Hematopoietic multipotent progenitor cell (in vitro differentiated cells): ENCODE measurements at regions not wholly inside any gene's neighbourhood (a gene's known extent, or its start where the extent isn't known, plus 50 kb on each side); places are given as distances from the start of the nearest gene placed in this dataset.
"Not testable (repeated sequence)": the region's sequence is repeated elsewhere in the genome, so short reads cannot be mapped to it uniquely, and the experiment has no call there.

ENCODE experiments used
- DNase-seq, 3 donors: peaks; one replicate each; pipeline ENCODE4 v3.0.0-alpha.2; 2011 to 2015; ENCODE audit warnings: low read depth in 2 of 3, low spot score in 2 of 3

DNA sequence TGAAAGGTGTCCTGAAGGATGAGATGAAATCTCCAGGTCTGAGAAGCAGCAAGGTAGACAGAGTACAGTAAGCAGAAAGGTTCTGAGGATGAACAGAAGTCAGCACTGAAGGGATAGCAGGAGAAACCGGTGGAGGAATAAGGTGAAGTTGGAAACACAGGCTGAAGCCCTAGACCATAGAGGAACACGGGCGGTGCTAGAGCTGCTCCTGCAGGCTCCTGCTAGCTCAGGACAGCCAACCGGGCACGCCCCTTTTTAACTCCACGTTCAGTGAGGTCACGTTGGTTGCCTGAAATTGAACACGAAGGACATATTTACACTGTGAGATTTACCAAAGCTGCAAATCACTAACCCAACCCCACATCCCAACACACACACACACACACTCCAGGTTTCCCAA is 1886.4 kb upstream of the AGA start:
- DNase-seq: no peak

DNA sequence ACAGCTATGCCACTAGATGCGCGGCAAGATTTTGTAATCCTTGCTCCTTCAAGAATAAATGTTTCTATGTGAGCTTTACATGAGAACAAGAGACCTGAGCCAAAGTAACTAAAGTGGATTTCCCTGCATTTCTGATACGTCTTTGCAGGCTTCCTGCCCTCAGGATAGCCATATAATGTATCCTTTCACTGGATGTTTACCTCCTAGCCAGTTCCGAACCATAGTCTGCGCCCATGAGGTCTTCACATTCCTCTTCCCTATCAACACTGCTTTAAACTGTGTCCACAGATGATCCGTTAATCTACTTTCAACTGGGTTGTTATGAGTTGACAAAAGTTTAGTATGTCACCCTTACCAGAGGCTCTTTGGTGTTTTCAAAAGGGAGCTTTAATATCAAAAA is 1889.1 kb upstream of the AGA start:
- DNase-seq: no peak

GRCh38 chr4:179344861-179345260 is 1902.6 kb upstream of the AGA start:
- no peak for DNase-seq

GRCh38 chr4:179352221-179352620 is 1910.0 kb upstream of the AGA start:
- no peak for DNase-seq

DNA sequence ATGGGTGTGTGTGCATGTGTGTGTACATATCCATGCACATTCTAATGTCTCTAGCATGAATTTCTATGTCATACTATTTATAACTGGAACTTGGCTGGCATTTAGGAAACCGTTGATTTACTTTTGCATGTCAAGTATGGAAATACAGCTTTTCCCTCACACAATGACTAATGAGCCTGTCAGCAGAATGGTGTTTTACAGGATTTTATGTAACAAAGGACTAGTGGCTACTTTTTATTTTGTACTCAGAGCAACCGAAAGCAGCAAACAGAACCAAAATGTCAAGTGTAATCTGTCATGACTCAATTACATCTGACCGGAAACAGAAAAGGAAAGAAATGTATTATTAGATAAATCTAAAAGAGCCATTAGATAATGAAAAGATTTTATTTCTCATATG is 1911.5 kb upstream of the AGA start:
- peak in 2 of 3 donors; percentile 5 to 34 for DNase-seq

- no peak for DNase-seq
Measured at GRCh38 chr4:179361978-179362486, 1919.8 kb upstream of the AGA start.

DNA sequence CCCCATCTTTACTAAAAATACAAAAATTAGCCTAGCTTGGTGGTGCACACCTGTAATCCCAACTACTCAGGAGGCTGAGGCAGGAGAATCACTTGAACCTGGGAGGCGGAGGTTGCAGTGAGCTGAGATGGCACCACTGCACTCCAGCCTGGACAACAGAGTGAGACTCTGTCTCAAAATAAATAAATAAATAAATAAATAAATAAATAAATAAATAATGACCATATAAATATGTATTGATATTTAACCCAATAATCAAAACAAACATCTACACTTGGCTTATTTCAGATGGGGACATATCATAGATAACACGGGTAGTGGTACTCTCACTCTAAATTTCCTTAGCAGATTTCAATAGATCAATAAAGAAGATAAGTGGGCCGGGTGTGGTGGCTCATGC is 1923.7 kb upstream of the AGA start:
- not testable (repeated sequence) for DNase-seq

DNA sequence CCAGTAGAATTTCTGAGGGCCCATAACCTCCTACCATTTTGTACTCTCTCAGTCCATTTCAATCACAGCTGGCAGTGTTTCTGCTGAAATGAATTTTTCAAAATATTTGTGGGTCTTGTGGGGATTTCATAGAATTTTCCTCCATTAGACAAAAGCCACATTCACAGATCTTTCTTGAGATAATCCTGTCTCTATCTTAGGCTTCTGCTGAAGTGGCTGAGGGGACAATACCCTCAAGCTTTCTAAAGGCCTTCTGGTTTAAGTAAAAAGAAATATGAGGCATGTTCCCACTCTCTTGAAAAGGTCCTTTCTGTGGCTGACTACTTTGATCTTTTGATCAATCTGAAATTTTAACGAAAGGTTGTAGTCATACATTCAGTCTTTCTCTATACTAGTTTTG is 1930.0 kb upstream of the AGA start:
- no peak for DNase-seq

DNA sequence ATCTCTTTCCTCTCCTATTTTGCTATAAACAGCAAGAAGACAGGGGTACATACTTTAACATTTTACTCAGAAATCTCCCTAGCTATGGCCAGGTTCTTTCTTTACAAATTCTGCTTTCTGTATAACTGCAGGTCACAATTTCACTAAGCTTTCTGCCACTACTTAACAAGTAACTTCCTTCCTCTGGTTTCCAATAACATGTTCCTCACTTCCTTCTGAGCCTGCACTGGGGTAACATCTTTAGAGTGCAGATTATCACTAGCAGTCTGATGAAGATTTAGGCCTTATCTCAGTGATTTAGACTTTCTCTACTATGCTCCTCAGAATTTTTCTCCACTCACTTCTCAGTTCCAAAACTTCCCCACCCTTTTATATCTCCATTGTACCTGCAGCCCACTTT is 1930.5 kb upstream of the AGA start:
- DNase-seq: peak in 1 of 3 donors; percentile 31

DNA sequence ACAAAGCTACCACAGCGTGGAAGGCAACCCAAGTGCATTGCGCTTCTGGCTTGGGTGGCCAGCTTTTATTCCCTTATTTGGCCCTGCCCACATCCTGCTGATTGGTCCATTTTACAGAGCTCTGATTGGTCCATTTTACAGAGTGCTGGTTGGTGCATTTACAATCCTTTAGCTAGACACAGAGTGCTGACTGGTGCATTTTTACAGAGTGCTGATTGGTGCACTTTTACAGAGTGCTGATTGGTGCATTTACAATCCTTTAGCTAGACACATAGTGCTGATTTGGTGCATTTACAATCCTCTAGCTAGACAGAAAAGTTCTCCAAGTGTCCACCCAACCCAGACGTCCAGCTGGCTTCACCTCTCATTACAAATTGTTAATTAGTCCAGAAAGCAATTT is 1936.6 kb upstream of the AGA start:
- DNase-seq: not testable (repeated sequence)

DNA sequence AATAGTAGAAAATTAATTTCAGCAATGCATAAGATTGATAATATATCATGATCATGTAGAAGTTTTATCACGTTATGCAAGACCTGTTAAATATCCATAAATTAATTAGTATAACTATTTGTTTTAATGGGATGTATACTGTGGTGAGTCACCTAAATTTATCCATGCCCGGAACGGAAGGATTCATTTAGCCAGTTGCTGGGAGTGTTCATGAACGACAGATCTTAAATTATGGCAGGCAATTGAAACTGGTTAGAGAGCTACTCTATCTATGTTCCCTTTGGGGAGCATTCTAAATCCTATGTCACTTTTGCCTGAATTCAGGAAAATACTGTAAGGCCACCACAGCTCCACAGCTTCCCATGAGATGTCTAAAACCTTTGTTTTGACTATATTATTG is 1950.5 kb upstream of the AGA start:
- no peak for DNase-seq

DNA sequence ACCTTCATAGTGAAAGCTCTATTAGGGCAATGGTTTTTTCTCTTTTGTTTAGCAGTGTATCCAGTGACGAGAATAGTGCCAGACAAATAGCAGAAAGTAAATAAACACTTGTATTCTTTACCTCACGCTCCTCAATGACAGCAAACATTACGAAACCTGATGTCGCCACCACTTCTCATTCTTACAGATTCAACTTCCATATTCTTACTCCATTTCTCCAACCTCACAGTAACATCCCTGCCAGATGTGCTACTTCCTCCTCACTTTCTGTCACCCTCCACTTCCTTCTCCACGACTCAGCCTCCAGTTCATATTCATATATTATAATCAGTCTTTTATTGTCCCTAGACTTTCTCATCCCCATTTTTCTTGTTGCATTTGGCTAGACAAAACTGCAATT is 1956.2 kb upstream of the AGA start:
- DNase-seq: no peak

- DNase-seq: no peak
Measured at GRCh38 chr4:179399054-179399782, 1957.0 kb upstream of the AGA start.

- DNase-seq: no peak
Measured at GRCh38 chr4:179415037-179415846, 1973.0 kb upstream of the AGA start.

DNA sequence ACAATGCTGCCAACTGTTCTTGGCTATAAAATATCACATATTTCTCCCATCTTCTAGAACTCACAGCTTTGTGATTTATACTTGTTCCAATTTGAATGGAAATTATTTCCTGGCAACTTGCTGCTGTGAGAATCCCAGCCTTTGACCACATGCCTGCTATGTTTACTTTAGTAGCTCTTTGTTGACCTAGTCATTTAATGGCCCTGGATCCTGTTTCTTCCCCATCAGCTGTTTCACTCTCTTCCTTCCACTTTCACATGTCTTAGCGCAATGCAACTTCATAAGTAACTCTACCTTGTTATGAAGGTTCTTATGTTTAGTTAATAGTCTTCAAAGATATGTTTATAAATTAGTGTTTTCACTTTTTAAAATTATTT is 1973.6 kb upstream of the AGA start:
- no peak for DNase-seq

DNA sequence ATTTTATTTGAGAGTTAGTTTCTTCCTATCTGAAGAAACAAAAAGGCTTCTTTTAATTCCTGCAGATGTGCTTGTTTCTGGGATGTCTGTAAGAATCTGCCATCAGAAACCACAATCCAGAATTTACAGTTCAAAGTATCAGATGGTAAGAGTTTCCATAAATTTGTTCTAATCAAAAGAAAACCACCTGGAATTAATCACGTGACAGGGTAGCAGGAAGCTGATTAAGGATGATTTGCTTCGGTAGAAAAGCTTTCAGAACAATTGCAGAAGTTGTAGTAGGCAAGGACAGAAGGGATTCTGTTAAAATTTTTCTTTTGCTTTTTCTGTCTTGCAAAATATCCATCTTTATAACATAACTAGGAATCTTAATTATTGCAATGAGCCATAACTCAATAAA is 1975.1 kb upstream of the AGA start:
- DNase-seq: peak in 2 of 3 donors; percentile 4 to 35

- DNase-seq: no peak
Measured at GRCh38 chr4:179437962-179438361, 1995.7 kb upstream of the AGA start.

GRCh38 chr4:179441596-179441995 is 1999.4 kb upstream of the AGA start:
- DNase-seq: no peak

GRCh38 chr4:179447308-179447707 is 2005.1 kb upstream of the AGA start:
- DNase-seq: no peak

- no peak for DNase-seq
Measured at GRCh38 chr4:179465131-179465797, 2023.0 kb upstream of the AGA start.

GRCh38 chr4:179467878-179468277 is 2025.6 kb upstream of the AGA start:
- no peak for DNase-seq

- no peak for DNase-seq
Measured at GRCh38 chr4:179472164-179472563, 2029.9 kb upstream of the AGA start.
